ENCODE measurements at regions not wholly inside any gene's neighbourhood (a gene's known extent, or its start where the extent isn't known, plus 50 kb on each side); places are given as distances from the start of the nearest gene placed in this dataset.

DNA sequence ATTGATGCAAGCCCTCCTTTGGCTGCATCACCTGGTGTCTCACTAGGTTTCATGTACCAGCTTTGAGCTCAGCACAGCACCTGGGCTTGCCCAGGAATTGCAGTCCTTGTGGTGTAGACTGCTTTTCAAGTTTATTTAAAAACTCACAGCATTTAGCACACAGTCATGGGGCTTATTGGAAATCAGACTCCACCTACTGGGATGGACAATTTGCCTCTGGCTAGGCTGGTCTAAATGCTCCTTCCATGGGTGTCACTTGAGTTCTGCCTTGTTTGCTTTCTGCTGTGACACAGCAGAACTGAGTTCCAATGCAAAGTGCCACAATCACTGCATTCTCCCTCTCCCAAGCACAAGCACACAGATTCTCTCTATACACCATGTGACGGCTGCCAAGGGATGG, 453.3 kb downstream of the GABRG2 start:
- Histone ChIP-seq H4K5ac (ENCODE audit: insufficient read length, low read depth, low read length) (no peak overlapping the region), H3K23ac (ENCODE audit: insufficient read length, low read depth, low read length) (no peak overlapping the region), H3K56ac (ENCODE audit: insufficient read length, low read depth, low read length) (no peak overlapping the region), H3K27me3 (ENCODE audit: insufficient read depth, low read length) (no peaks in the 10 kb centered on the region), H3K23me2 (ENCODE audit: insufficient read length, low read depth, low read length, poor library complexity, severe bottlenecking) (no peaks in the 10 kb centered on the region), H4K20me1 (ENCODE audit: control insufficient read depth, insufficient read depth, insufficient read length) (no peaks in the 10 kb centered on the region), H2BK120ac (ENCODE audit: low read depth, low read length, poor library complexity, severe bottlenecking) (no peak overlapping the region), H3K9ac (ENCODE audit: extremely low read depth, insufficient read length, low read length) (no peak overlapping the region), H4K91ac (ENCODE audit: insufficient read length, low read depth, low read length) (no peak overlapping the region), H3K4me1 (ENCODE audit: insufficient read depth, low read length) (no peaks in the 10 kb centered on the region), H3T11ph (ENCODE audit: low read length) (no peak overlapping the region), H2BK5ac (ENCODE audit: insufficient read length, low read length) (no peak overlapping the region), H3K14ac (ENCODE audit: insufficient read depth, low read length) (no peak overlapping the region), H2AK5ac (ENCODE audit: insufficient read length, low read length) (no peak overlapping the region), H2BK12ac (ENCODE audit: insufficient read length, low read depth, low read length) (no peak overlapping the region), H3K9me3 (ENCODE audit: control insufficient read depth, low read depth, low read length) (no peaks in the 10 kb centered on the region), H3K18ac (ENCODE audit: insufficient read length, low read depth, low read length) (no peak overlapping the region), H3K4ac (ENCODE audit: low read depth, low read length) (no peak overlapping the region), H2BK20ac (ENCODE audit: low read depth, low read length, poor library complexity, severe bottlenecking) (no peak overlapping the region), H2BK15ac (ENCODE audit: low read depth, low read length) (no peak overlapping the region), H3K4me2 (ENCODE audit: insufficient read depth, insufficient read length, low read length) (no peak overlapping the region), H3K79me1 (ENCODE audit: insufficient read depth, low read depth, low read length, poor library complexity, severe bottlenecking) (no peaks in the 10 kb centered on the region), H3K79me2 (ENCODE audit: insufficient read depth, low read length) (no peaks in the 10 kb centered on the region), H3K27ac (ENCODE audit: insufficient read length, low read depth, low read length) (no peak overlapping the region), H2AFZ (ENCODE audit: low read length) (no peak overlapping the region), H4K8ac (replicated peaks; ENCODE audit: insufficient read length, low read depth, low read length) (no peak overlapping the region)
- no peak overlapping the region for H3K4me3 Mint-ChIP-seq
- peaks cover 3 to 11% (median 4%) of the 10 kb centered on the region in 3 experiments; a peak in 6 of 7 replicates for H3K36me3 Mint-ChIP-seq (ENCODE audit: insufficient read depth in 1 of 3, low read depth in 3 of 3)
- H3K27me3 Mint-ChIP-seq (ENCODE audit: low read depth) = no peaks in the 10 kb centered on the region; the same call in 1 of the 2 replicates
- H3K27ac Mint-ChIP-seq = no peak overlapping the region
- no peak for DNase-seq
- H3K9me3 Mint-ChIP-seq = peaks cover 12 to 15% of the 10 kb centered on the region in 2 experiments
- H3K4me1 Mint-ChIP-seq = no peaks in the 10 kb centered on the region
- TF ChIP-seq, protein P1, sequence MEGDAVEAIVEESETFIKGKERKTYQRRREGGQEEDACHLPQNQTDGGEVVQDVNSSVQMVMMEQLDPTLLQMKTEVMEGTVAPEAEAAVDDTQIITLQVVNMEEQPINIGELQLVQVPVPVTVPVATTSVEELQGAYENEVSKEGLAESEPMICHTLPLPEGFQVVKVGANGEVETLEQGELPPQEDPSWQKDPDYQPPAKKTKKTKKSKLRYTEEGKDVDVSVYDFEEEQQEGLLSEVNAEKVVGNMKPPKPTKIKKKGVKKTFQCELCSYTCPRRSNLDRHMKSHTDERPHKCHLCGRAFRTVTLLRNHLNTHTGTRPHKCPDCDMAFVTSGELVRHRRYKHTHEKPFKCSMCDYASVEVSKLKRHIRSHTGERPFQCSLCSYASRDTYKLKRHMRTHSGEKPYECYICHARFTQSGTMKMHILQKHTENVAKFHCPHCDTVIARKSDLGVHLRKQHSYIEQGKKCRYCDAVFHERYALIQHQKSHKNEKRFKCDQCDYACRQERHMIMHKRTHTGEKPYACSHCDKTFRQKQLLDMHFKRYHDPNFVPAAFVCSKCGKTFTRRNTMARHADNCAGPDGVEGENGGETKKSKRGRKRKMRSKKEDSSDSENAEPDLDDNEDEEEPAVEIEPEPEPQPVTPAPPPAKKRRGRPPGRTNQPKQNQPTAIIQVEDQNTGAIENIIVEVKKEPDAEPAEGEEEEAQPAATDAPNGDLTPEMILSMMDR (conservative IDR thresholded peaks at IDR 0.05) = no peak
- no CpG with 5 or more reads among the region's 1 CpG for WGBS (ENCODE audit: extremely low coverage, insufficient read length, low lambda C conversion rate)
